Peyer's patch (tissue), 4 donors: ENCODE measurements at regions not wholly inside any gene's neighbourhood (a gene's known extent, or its start where the extent isn't known, plus 50 kb on each side); places are given as distances from the start of the nearest gene placed in this dataset.

Experiments used
- DNase-seq, 3 donors: peaks; one replicate each; pipeline ENCODE4 v3.0.0-alpha.2; 2017 to 2019
- H3K27ac ChIP-seq, 4 donors: fragments of 200-600 bp; sonication (generic); one replicate each; pipeline ENCODE4 v1.5.1; 2016 to 2019
- H3K27me3 ChIP-seq, 2 donors: fragments of 200-600 bp; sonication (generic); one replicate each; pipeline ENCODE4 v1.5.1; 2019
- H3K36me3 ChIP-seq, 3 donors: fragments of 200-600 bp; sonication (generic); one replicate each; pipeline ENCODE4 v1.5.1; 2016 to 2019
- H3K4me1 ChIP-seq, 4 donors: fragments of 200-600 bp; sonication (generic); one replicate each; pipeline ENCODE4 v1.5.1; 2016 to 2019
- H3K4me3 ChIP-seq, 4 donors: fragments of 200-600 bp; sonication (generic); 1 replicate in 3 of 4; 2 replicates in 1 of 4; pipeline ENCODE4 v1.5.1; 2016 to 2019; ENCODE audit warnings: mild to moderate bottlenecking in 1 of 4
- H3K9me3 ChIP-seq, 4 donors: fragments of 200-600 bp; sonication (generic); one replicate each; pipeline ENCODE4 v1.5.1; 2016 to 2019; ENCODE audit warnings: mild to moderate bottlenecking in 1 of 4
- POLR2A ChIP-seq, 2 donors: fragments of 450-650 bp; IDR thresholded peaks; one replicate each; pipeline ENCODE4 v1.5.1; 2017; ENCODE audit warnings: antibody characterized with exemption in 2 of 2, mild to moderate bottlenecking in 2 of 2, moderate library complexity in 2 of 2
- TF ChIP-seq, protein P1 (sequence below), 6 experiments: fragments of 450-650 bp in 4 of 6; fragments of 200-600 bp in 2 of 6; sonication (generic) in 1 of 6; IDR thresholded peaks; one replicate each; pipeline ENCODE4 v1.5.1; 2017 to 2019; ENCODE audit warnings: antibody characterized with exemption in 6 of 6, mild to moderate bottlenecking in 3 of 6, moderate library complexity in 1 of 6

DNA sequence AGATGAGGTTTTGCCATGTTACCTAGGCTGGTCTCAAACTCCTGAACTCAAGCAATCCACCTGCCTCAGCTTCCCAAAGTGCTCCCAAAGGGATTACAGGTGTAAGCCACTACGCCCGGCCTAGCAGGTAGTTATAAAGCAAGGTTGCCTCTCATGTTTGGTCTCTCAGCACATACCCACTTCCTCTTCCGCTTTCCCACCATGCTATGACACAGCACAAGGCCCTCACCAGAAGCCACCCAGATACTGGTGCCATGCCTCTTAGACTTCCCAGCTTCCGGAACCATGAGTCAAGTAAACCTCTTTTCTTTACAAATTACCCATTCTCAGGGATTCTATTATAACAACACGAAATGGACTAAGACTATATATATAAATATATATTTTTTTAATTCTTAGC is 143.6 kb downstream of the COPRS start:
- TF ChIP-seq POLR2A (IDR thresholded peaks at IDR 0.05): no peak
- TF ChIP-seq, protein P1, sequence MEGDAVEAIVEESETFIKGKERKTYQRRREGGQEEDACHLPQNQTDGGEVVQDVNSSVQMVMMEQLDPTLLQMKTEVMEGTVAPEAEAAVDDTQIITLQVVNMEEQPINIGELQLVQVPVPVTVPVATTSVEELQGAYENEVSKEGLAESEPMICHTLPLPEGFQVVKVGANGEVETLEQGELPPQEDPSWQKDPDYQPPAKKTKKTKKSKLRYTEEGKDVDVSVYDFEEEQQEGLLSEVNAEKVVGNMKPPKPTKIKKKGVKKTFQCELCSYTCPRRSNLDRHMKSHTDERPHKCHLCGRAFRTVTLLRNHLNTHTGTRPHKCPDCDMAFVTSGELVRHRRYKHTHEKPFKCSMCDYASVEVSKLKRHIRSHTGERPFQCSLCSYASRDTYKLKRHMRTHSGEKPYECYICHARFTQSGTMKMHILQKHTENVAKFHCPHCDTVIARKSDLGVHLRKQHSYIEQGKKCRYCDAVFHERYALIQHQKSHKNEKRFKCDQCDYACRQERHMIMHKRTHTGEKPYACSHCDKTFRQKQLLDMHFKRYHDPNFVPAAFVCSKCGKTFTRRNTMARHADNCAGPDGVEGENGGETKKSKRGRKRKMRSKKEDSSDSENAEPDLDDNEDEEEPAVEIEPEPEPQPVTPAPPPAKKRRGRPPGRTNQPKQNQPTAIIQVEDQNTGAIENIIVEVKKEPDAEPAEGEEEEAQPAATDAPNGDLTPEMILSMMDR (IDR thresholded peaks at IDR 0.05): no peak
- Histone ChIP-seq H3K9me3 (no peaks in the 10 kb centered on the region), H3K36me3 (no peaks in the 10 kb centered on the region), H3K27me3 (no peaks in the 10 kb centered on the region), H3K4me3 (no peak overlapping the region), H3K4me1 (no peaks in the 10 kb centered on the region), H3K27ac (no peak overlapping the region)
- no peak for DNase-seq

DNA sequence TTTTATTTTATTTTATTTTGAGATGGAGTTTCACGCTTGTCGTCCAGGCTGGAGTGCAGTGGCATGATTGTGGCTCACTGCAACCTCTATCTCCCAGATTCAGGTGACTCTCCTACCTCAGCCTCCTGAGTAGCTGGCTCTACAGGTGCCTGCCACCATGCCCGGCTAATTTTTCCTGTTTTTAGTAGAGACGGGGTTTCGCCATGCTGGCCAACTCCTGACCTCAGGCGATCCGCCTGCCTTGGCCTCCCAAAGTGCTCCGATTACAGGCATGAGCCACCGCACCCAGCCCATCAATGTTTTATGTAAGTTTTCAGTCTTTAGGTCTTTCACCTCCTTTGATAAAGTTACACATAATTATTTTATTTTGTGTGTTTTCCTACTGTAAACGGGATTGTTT is 154.6 kb downstream of the COPRS start:
- no peak for TF ChIP-seq POLR2A (IDR thresholded peaks at IDR 0.05)
- Histone ChIP-seq H3K4me3 (no peak overlapping the region), H3K27ac (no peak overlapping the region)

DNA sequence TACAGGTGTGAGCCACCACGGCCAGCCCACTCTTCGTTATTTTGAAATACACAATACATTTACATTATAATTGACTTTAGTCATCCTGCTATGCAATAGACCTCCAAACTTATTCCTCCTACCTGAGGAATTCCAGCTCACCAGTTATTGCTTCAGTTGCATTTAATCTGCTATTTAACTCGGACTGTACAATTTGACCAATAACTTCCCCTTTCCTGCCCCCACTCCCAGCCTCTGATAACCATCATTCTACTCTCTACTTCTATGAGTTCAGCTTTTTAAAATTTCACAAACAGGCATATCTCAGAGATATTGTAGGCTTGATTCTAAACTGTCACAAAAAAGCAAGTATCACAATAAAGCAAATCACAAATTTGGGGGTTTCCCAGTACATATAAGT is 157.0 kb downstream of the COPRS start:
- no peak for DNase-seq
- TF ChIP-seq, protein P1 (IDR thresholded peaks at IDR 0.05): no peak
- TF ChIP-seq POLR2A (IDR thresholded peaks at IDR 0.05): no peak
- H3K27ac ChIP-seq: no peak overlapping the region
- no peaks in the 10 kb centered on the region for H3K27me3 ChIP-seq
- H3K4me3 ChIP-seq: no peak overlapping the region
- no peaks in the 10 kb centered on the region for H3K36me3 ChIP-seq
- H3K4me1 ChIP-seq: no peaks in the 10 kb centered on the region
- no peaks in the 10 kb centered on the region for H3K9me3 ChIP-seq

More for the DNA sequence above, 154.6 kb downstream of the COPRS start:
- Histone ChIP-seq H3K36me3 (no peaks in the 10 kb centered on the region), H3K27me3 (no peaks in the 10 kb centered on the region), H3K9me3 (no peaks in the 10 kb centered on the region), H3K4me1 (no peaks in the 10 kb centered on the region)
- no peak for DNase-seq

DNA sequence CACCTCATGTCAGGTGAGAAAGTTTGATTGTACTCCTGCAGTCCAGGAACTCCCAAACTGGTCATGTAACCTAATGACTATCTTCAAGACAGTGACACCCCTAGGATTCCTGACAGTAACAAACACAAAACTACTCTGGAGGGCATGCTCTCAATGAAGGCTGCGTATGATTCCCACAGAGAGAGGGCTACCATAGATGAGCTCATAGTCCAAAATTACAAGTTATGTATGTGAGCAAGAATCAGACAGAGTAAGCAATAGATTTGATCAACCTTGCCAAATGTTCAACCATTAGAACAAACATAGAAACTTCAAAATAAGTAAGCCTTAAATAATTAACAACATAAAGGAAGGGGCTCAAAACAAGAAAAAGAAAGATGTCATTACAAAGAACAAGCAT is 158.1 kb downstream of the COPRS start:
- peaks cover 0 to 1% (median 0%) of the 10 kb centered on the region in 4 donors for H3K4me1 ChIP-seq
- H3K9me3 ChIP-seq: no peaks in the 10 kb centered on the region
- no peak for DNase-seq
- H3K4me3 ChIP-seq: no peak overlapping the region
- H3K27me3 ChIP-seq: no peaks in the 10 kb centered on the region
- no peak overlapping the region for H3K27ac ChIP-seq
- no peaks in the 10 kb centered on the region for H3K36me3 ChIP-seq
- TF ChIP-seq, protein P1 (IDR thresholded peaks at IDR 0.05): no peak
- TF ChIP-seq POLR2A (IDR thresholded peaks at IDR 0.05): no peak

DNA sequence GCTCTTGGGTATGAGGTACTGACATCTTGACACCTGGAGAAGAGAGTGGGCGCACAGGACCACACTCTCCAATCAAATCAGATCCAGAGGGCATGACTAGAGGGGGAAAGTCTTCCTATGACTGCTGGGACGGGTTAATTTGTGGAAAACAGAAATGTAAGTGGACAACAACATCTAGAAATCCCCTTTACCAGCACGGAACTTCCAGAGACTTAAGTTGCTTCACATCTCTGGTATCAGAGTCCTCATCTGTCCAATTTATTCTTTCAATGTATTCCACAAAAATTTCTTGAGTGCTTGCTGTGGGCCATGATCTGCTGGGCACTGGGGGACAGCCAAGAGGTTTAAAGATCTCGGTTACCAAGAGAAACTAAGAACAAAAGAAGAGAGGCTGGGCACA is 159.2 kb downstream of the COPRS start:
- peaks cover 0 to 10% (median 0%) of the 10 kb centered on the region in 4 donors for H3K4me1 ChIP-seq
- DNase-seq: no peak

DNA sequence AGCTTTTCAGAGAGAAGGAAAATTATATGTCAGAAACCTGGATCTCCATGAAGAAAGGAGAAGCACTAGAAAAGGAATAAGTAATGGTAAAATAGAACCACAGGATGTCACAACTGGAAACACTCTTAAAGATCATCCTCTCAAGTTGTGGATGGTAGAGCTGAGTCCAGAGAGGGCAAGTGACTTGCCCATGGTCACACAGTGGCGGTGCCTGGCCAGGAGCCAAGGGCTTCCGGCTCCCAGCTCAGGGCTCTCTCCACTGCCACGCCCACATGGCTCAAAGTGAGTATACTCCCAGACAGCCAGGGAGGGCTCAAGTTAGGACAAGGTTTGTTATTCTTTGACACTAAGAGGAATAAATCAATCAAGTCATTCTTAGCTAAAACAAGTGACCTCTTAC is 159.8 kb downstream of the COPRS start:
- H3K4me3 ChIP-seq: no peak overlapping the region
- no peak for DNase-seq
- no peaks in the 10 kb centered on the region for H3K27me3 ChIP-seq
- no peaks in the 10 kb centered on the region for H3K9me3 ChIP-seq
- peaks cover 0 to 10% (median 0%) of the 10 kb centered on the region in 4 donors for H3K4me1 ChIP-seq
- TF ChIP-seq POLR2A (IDR thresholded peaks at IDR 0.05): no peak
- TF ChIP-seq, protein P1 (IDR thresholded peaks at IDR 0.05): no peak
- H3K36me3 ChIP-seq: no peaks in the 10 kb centered on the region
- H3K27ac ChIP-seq: no peak overlapping the region

More for the DNA sequence above, 159.2 kb downstream of the COPRS start:
- no peaks in the 10 kb centered on the region for H3K27me3 ChIP-seq
- H3K4me3 ChIP-seq: no peak overlapping the region
- no peak for TF ChIP-seq POLR2A (IDR thresholded peaks at IDR 0.05)
- TF ChIP-seq, protein P1 (IDR thresholded peaks at IDR 0.05): no peak
- no peaks in the 10 kb centered on the region for H3K9me3 ChIP-seq
- H3K27ac ChIP-seq: no peak overlapping the region
- H3K36me3 ChIP-seq: no peaks in the 10 kb centered on the region
